ENCODE measurements at regions not wholly inside any gene's neighbourhood (a gene's known extent, or its start where the extent isn't known, plus 50 kb on each side); places are given as distances from the start of the nearest gene placed in this dataset.

DNA sequence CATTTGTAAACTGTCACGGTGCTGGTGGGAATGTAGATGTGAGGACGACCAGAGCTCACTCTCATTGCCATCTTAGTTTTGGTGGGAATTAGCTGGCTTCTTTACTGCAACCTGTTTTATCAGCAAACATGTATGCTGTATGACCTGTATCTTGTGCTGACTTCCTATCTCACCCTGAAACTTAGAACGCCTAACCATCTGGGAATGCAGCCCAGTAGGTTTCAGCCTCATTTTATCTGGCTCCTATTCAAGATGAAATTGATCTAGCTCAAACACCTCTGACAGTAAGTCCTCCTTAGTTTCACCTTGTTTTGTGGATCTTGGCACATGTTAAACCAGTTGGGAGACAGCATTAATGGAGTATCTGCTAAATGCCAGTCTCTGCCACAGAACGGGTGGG is 174.6 kb downstream of the HLX start:
- TF ChIP-seq CTCF (IDR thresholded peaks at IDR 0.05; ENCODE audit: low read depth, low read length), result no peak
- no peak overlapping the region for H3K4me3 ChIP-seq (ENCODE audit: low read depth, low read length)

GRCh38 chr1:221059506-221059905 is 180.3 kb downstream of the HLX start:
- no peak overlapping the region for H3K4me3 ChIP-seq (ENCODE audit: low read depth, low read length)
- no peak for TF ChIP-seq CTCF (IDR thresholded peaks at IDR 0.05; ENCODE audit: low read depth, low read length)

DNA sequence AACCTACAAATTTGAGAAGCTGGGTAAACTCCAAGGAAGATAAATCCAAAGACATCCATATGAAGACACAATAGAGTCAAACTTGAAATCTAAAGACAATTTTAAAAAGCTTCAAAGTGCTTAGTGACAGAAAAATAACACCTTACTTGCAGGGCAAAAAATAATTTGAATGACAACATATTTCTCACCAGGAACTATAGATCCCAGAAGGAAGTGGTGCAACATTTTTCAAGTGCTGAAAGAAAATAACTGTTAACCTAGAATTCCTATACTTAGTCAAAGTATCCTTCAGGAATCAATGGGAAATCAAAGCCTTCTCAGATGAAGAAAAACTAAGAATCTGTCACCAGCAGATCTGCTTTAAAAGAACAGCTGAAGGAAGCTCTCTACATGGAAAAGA is 184.4 kb downstream of the HLX start:
- TF ChIP-seq CTCF (IDR thresholded peaks at IDR 0.05; ENCODE audit: low read depth, low read length), result no peak
- H3K4me3 ChIP-seq (ENCODE audit: low read depth, low read length), result no peak overlapping the region

GRCh38 chr1:221066351-221067001 is 187.2 kb downstream of the HLX start:
- H3K4me3 ChIP-seq (ENCODE audit: low read depth, low read length), result no peak overlapping the region
- no peak for TF ChIP-seq CTCF (IDR thresholded peaks at IDR 0.05; ENCODE audit: low read depth, low read length)

GRCh38 chr1:221067721-221068120 is 188.5 kb downstream of the HLX start:
- H3K4me3 ChIP-seq (ENCODE audit: low read depth, low read length), result no peak overlapping the region
- TF ChIP-seq CTCF (IDR thresholded peaks at IDR 0.05; ENCODE audit: low read depth, low read length), result no peak

GRCh38 chr1:221069178-221069903 is 190.1 kb downstream of the HLX start:
- TF ChIP-seq CTCF (IDR thresholded peaks at IDR 0.05; ENCODE audit: low read depth, low read length), result no peak
- H3K4me3 ChIP-seq (ENCODE audit: low read depth, low read length), result no peak overlapping the region

DNA sequence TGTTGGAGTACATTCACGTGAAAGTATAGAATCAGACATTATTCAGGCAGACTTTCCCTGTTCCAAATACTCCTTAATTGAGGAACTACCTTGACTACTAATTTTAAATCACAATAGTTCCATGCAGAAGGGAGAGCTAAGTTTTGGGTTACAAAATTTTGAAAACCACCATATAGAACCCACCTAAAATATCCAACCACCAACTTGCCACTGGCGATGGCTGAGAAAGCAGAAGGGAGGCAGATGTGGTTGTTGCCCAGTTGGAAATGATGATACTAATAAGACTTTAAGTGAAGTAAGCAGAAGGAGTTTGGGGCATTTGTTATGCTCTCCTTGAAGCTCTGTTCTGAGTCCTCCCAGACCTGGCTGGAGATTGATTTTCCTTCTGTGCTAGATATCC is 190.7 kb downstream of the HLX start:
- H3K4me3 ChIP-seq (ENCODE audit: low read depth, low read length), result no peak overlapping the region
- TF ChIP-seq CTCF (IDR thresholded peaks at IDR 0.05; ENCODE audit: low read depth, low read length), result no peak
